Prostate gland (tissue), 2 donors: ENCODE measurements at regions not wholly inside any gene's neighbourhood (a gene's known extent, or its start where the extent isn't known, plus 50 kb on each side); places are given as distances from the start of the nearest gene placed in this dataset.

Experiments
- POLR2A ChIP-seq: fragments of 450-650 bp; IDR thresholded peaks from one replicate; pipeline ENCODE4 v1.6.1; 2016; ENCODE audit warnings: antibody characterized with exemption, mild to moderate bottlenecking
- TF ChIP-seq, protein P1 (sequence below), 4 experiments: fragments of 200-600 bp in 2 of 4; fragments of 450-650 bp in 2 of 4; sonication (generic) in 2 of 4; IDR thresholded peaks; 1 replicate in 3 of 4; 2 replicates in 1 of 4; pipeline ENCODE4 v1.5.1; 2016 to 2019; ENCODE audit warnings: antibody characterized with exemption in 4 of 4, mild to moderate bottlenecking in 2 of 4, moderate library complexity in 2 of 4

- TF ChIP-seq, protein P1, sequence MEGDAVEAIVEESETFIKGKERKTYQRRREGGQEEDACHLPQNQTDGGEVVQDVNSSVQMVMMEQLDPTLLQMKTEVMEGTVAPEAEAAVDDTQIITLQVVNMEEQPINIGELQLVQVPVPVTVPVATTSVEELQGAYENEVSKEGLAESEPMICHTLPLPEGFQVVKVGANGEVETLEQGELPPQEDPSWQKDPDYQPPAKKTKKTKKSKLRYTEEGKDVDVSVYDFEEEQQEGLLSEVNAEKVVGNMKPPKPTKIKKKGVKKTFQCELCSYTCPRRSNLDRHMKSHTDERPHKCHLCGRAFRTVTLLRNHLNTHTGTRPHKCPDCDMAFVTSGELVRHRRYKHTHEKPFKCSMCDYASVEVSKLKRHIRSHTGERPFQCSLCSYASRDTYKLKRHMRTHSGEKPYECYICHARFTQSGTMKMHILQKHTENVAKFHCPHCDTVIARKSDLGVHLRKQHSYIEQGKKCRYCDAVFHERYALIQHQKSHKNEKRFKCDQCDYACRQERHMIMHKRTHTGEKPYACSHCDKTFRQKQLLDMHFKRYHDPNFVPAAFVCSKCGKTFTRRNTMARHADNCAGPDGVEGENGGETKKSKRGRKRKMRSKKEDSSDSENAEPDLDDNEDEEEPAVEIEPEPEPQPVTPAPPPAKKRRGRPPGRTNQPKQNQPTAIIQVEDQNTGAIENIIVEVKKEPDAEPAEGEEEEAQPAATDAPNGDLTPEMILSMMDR (IDR thresholded peaks at IDR 0.05) = no peak
- no peak for TF ChIP-seq POLR2A
Observed at GRCh38 chr13:76764429-76764828, 121.8 kb downstream of the KCTD12 start.
